ENCODE measurements at regions not wholly inside any gene's neighbourhood (a gene's known extent, or its start where the extent isn't known, plus 50 kb on each side); places are given as distances from the start of the nearest gene placed in this dataset.

- TF ChIP-seq POLR2A (IDR thresholded peaks at IDR 0.05) (no peak), POLR2AphosphoS5 (IDR thresholded peaks at IDR 0.05) (peak in 3 of 4 donors; percentile 47 to 70 (median 63))
- TF ChIP-seq, protein P1, sequence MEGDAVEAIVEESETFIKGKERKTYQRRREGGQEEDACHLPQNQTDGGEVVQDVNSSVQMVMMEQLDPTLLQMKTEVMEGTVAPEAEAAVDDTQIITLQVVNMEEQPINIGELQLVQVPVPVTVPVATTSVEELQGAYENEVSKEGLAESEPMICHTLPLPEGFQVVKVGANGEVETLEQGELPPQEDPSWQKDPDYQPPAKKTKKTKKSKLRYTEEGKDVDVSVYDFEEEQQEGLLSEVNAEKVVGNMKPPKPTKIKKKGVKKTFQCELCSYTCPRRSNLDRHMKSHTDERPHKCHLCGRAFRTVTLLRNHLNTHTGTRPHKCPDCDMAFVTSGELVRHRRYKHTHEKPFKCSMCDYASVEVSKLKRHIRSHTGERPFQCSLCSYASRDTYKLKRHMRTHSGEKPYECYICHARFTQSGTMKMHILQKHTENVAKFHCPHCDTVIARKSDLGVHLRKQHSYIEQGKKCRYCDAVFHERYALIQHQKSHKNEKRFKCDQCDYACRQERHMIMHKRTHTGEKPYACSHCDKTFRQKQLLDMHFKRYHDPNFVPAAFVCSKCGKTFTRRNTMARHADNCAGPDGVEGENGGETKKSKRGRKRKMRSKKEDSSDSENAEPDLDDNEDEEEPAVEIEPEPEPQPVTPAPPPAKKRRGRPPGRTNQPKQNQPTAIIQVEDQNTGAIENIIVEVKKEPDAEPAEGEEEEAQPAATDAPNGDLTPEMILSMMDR (IDR thresholded peaks at IDR 0.05), result no peak
These were observed 119.6 kb downstream of the CBLL2 start for GRCh38 chrX:22392133-22392948.

Data from sigmoid colon (tissue), 4 donors.